Muscle layer of colon (tissue), 2 donors: ENCODE measurements at regions not wholly inside any gene's neighbourhood (a gene's known extent, or its start where the extent isn't known, plus 50 kb on each side); places are given as distances from the start of the nearest gene placed in this dataset.

Source experiments
- H3K27ac ChIP-seq: one replicate; pipeline ENCODE4 v1.7.0; 2013; ENCODE audit warnings: low read depth, mild to moderate bottlenecking, low read length, moderate library complexity
- H3K27me3 ChIP-seq, 2 donors: one replicate each; pipeline ENCODE4 v1.7.0; 2013; ENCODE audit warnings: low read length in 2 of 2, mild to moderate bottlenecking in 2 of 2; ENCODE audit not compliant: insufficient read depth in 2 of 2, control insufficient read depth in 1 of 2
- H3K36me3 ChIP-seq: one replicate; pipeline ENCODE4 v1.7.0; 2013; ENCODE audit warnings: mild to moderate bottlenecking, low read length; ENCODE audit not compliant: insufficient read depth
- H3K4me1 ChIP-seq: one replicate; pipeline ENCODE4 v1.7.0; 2013; ENCODE audit warnings: mild to moderate bottlenecking, low read length; ENCODE audit not compliant: insufficient read depth
- H3K4me3 ChIP-seq, 2 donors: one replicate each; pipeline ENCODE4 v1.7.0; 2013; ENCODE audit warnings: low read length in 2 of 2, low read depth in 1 of 2, mild to moderate bottlenecking in 1 of 2, moderate library complexity in 1 of 2
- H3K9ac ChIP-seq: one replicate; pipeline ENCODE4 v1.7.0; 2013; ENCODE audit warnings: low read length
- H3K9me3 ChIP-seq: one replicate; pipeline ENCODE4 v1.7.0; 2013; ENCODE audit warnings: mild to moderate bottlenecking, low read length
- donor health status: abdominal sarcoma.
- donor health status: Adenocarcinoma of cecum.

GRCh38 chr4:12963912-12964311, 520.2 kb downstream of the RAB28 start:
- Histone ChIP-seq H3K36me3 (no peaks in the 10 kb centered on the region), H3K27ac (no peak overlapping the region), H3K27me3 (no peaks in the 10 kb centered on the region), H3K9me3 (no peaks in the 10 kb centered on the region), H3K4me3 (no peak overlapping the region), H3K9ac (no peak overlapping the region), H3K4me1 (no peaks in the 10 kb centered on the region)

GRCh38 chr4:12963291-12963690, 520.8 kb downstream of the RAB28 start:
- H3K4me1 ChIP-seq: no peaks in the 10 kb centered on the region
- H3K9me3 ChIP-seq: no peaks in the 10 kb centered on the region
- no peaks in the 10 kb centered on the region for H3K36me3 ChIP-seq
- H3K27ac ChIP-seq: no peak overlapping the region
- H3K27me3 ChIP-seq: no peaks in the 10 kb centered on the region
- H3K9ac ChIP-seq: no peak overlapping the region
- H3K4me3 ChIP-seq: no peak overlapping the region

- H3K27ac ChIP-seq: no peak overlapping the region
- no peak overlapping the region for H3K9ac ChIP-seq
- H3K27me3 ChIP-seq: no peaks in the 10 kb centered on the region
- no peaks in the 10 kb centered on the region for H3K9me3 ChIP-seq
- no peak overlapping the region for H3K4me3 ChIP-seq
- no peaks in the 10 kb centered on the region for H3K36me3 ChIP-seq
- H3K4me1 ChIP-seq: no peaks in the 10 kb centered on the region
Observed at GRCh38 chr4:12961713-12962112, 522.4 kb downstream of the RAB28 start.

DNA sequence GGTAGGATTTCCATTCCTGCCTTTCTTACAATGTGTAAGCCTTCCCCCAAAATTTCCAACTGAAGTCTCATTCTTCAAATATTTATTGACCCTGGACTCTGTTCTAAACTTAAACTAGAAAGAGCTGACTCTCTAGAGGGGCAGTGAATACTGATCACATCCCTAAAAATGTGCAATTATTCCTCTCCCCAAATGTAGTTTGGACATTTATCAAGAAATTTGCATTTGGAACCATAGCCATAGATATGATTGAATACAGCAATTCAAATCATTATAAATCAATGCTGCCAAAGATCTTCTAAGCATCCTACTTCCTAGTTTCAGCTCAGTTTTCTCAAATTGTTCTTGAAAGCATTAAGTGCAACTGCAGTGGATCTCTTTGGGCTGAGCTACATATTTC, 525.7 kb downstream of the RAB28 start:
- no peaks in the 10 kb centered on the region for H3K27me3 ChIP-seq
- H3K9me3 ChIP-seq: no peaks in the 10 kb centered on the region
- no peak overlapping the region for H3K4me3 ChIP-seq
- H3K9ac ChIP-seq: no peak overlapping the region
- H3K4me1 ChIP-seq: no peaks in the 10 kb centered on the region
- no peaks in the 10 kb centered on the region for H3K36me3 ChIP-seq
- no peak overlapping the region for H3K27ac ChIP-seq

DNA sequence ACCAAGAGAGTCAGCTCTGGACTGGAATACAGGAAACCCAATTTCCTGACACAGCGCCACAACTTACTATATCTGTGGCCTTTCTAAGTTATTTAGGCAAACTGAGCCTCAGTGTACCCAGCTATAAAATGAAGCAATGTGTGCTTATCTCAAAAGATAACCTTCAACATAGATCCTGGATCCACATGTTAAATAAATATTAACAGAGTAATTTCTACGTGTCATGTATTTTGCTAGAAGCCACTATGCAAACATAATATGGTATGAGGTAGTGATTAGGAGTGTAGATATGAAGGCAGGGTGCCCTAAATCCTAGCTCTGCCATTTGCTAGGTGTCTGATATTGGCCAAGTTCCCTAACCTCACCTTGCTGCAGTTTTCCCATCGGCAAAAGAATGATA, 527.0 kb downstream of the RAB28 start:
- H3K4me3 ChIP-seq: no peak overlapping the region

GRCh38 chr4:12956026-12956425, 528.1 kb downstream of the RAB28 start:
- no peak overlapping the region for H3K9ac ChIP-seq
- H3K27ac ChIP-seq: no peak overlapping the region
- H3K4me3 ChIP-seq: no peak overlapping the region
- H3K4me1 ChIP-seq: no peaks in the 10 kb centered on the region
- H3K9me3 ChIP-seq: no peaks in the 10 kb centered on the region
- H3K36me3 ChIP-seq: no peaks in the 10 kb centered on the region
- no peaks in the 10 kb centered on the region for H3K27me3 ChIP-seq

More for the DNA sequence above, 527.0 kb downstream of the RAB28 start:
- Histone ChIP-seq H3K9me3 (no peaks in the 10 kb centered on the region), H3K4me1 (no peaks in the 10 kb centered on the region), H3K9ac (no peak overlapping the region), H3K27ac (no peak overlapping the region), H3K27me3 (no peaks in the 10 kb centered on the region), H3K36me3 (no peaks in the 10 kb centered on the region)

GRCh38 chr4:12949719-12950490, 534.2 kb downstream of the RAB28 start:
- no peaks in the 10 kb centered on the region for H3K9me3 ChIP-seq
- H3K27me3 ChIP-seq: no peaks in the 10 kb centered on the region
- no peaks in the 10 kb centered on the region for H3K4me1 ChIP-seq
- H3K27ac ChIP-seq: no peak overlapping the region
- no peak overlapping the region for H3K9ac ChIP-seq
- H3K36me3 ChIP-seq: no peaks in the 10 kb centered on the region
- H3K4me3 ChIP-seq: no peak overlapping the region

DNA sequence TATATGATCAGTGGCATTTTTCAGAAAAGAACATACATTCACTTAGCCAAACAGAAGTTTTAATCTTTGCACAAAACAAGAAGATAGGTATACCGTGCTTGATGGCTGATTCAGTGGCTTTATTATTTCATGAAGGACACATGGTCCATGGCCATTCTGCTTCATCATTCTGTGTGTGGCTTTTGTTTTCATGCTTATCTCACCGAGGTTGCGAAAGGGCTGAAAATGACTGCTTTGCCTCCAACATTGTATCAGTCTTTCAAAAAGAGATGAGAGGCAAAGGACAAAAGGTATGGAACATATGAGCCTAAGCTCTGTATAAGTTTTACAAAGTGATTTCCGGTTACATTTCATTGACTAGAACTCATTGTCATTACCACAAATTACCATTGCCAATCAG, 541.1 kb downstream of the RAB28 start:
- no peak overlapping the region for H3K9ac ChIP-seq
- H3K4me3 ChIP-seq: no peak overlapping the region
- no peak overlapping the region for H3K27ac ChIP-seq
- no peaks in the 10 kb centered on the region for H3K4me1 ChIP-seq
- H3K27me3 ChIP-seq: no peaks in the 10 kb centered on the region
- H3K9me3 ChIP-seq: no peaks in the 10 kb centered on the region
- H3K36me3 ChIP-seq: no peaks in the 10 kb centered on the region

GRCh38 chr4:12933760-12934221, 550.3 kb downstream of the RAB28 start:
- Histone ChIP-seq H3K4me1 (no peaks in the 10 kb centered on the region), H3K27ac (no peak overlapping the region), H3K9ac (no peak overlapping the region), H3K9me3 (no peaks in the 10 kb centered on the region), H3K36me3 (no peaks in the 10 kb centered on the region), H3K27me3 (no peaks in the 10 kb centered on the region), H3K4me3 (no peak overlapping the region)

GRCh38 chr4:12932203-12932788, 551.8 kb downstream of the RAB28 start:
- H3K9me3 ChIP-seq: no peaks in the 10 kb centered on the region

GRCh38 chr4:12929784-12930183, 554.4 kb downstream of the RAB28 start:
- Histone ChIP-seq H3K36me3 (no peaks in the 10 kb centered on the region), H3K9me3 (no peaks in the 10 kb centered on the region), H3K27me3 (no peaks in the 10 kb centered on the region), H3K27ac (no peak overlapping the region), H3K4me1 (no peaks in the 10 kb centered on the region), H3K9ac (no peak overlapping the region), H3K4me3 (no peak overlapping the region)

More at GRCh38 chr4:12932203-12932788, 551.8 kb downstream of the RAB28 start:
- H3K27me3 ChIP-seq: no peaks in the 10 kb centered on the region
- no peak overlapping the region for H3K27ac ChIP-seq
- H3K4me3 ChIP-seq: no peak overlapping the region
- H3K9ac ChIP-seq: no peak overlapping the region
- no peaks in the 10 kb centered on the region for H3K36me3 ChIP-seq
- H3K4me1 ChIP-seq: no peaks in the 10 kb centered on the region

DNA sequence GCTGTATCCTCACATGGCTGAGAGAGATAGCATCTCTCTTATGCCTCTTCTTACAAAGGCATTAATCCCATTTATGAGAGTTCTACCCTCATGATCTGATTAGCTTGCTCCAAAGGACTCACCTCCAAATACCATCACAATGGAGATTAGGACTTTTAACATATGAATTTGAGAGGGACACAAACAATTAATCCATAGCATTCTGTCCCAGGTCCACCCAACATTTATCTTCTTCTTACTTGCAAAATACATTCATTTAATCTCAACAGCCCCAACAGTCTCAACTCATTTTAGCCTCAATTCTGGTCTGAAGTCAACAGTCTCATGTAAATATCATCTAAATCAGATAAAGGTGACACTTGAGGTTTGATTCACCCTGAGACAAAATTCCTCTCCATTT, 555.4 kb downstream of the RAB28 start:
- Histone ChIP-seq H3K36me3 (no peaks in the 10 kb centered on the region), H3K9ac (no peak overlapping the region), H3K27ac (no peak overlapping the region), H3K4me1 (no peaks in the 10 kb centered on the region), H3K4me3 (no peak overlapping the region), H3K9me3 (no peaks in the 10 kb centered on the region), H3K27me3 (no peaks in the 10 kb centered on the region)
